K562 (cell line): ENCODE measurements at regions not wholly inside any gene's neighbourhood (a gene's known extent, or its start where the extent isn't known, plus 50 kb on each side); places are given as distances from the start of the nearest gene placed in this dataset.

Source experiments
- TAF1 ChIP-seq: IDR thresholded peaks from 2 replicates; pipeline ENCODE4 v1.6.1; 2011; ENCODE audit warnings: mild to moderate bottlenecking, low read length, moderate library complexity; ENCODE audit not compliant: insufficient read depth, control insufficient read depth, severe bottlenecking; ENCODE audit errors: extremely low read depth
- ZFP36 ChIP-seq: fragments of 150-350 bp; IDR thresholded peaks from 2 replicates; pipeline ENCODE4 v1.6.1; 2018; ENCODE audit warnings: low read length, low read depth; ENCODE audit not compliant: partially characterized antibody
- TF ChIP-seq, protein P1 (sequence below): fragments of 450-650 bp; conservative IDR thresholded peaks from 2 replicates; pipeline ENCODE4 v1.6.1; 2016; ENCODE audit warnings: missing genetic modification characterization, low read depth, mild to moderate bottlenecking, missing compliant biosample characterization, moderate library complexity

DNA sequence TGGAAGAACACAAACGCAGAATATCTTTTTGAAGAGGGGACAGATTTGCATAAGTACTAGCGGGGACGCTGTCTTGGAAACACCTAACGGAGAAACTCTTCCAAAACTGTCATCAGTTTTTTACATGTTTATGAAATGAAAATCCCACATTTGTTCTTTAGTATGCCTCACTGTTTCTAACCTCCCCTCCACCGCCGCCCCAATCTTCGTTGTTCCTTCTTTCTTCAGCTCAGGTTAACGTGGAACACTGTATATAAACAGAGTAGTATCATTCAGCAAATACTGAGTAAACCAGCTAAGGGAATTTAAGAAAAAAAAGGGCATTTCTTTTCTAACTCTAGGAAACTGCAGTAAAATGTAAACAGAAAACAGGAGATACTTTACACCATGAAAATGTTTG, 2345.6 kb downstream of the PCDH7 start:
- TF ChIP-seq ZFP36, result no peak
- no peak for TF ChIP-seq TAF1
- TF ChIP-seq, protein P1, sequence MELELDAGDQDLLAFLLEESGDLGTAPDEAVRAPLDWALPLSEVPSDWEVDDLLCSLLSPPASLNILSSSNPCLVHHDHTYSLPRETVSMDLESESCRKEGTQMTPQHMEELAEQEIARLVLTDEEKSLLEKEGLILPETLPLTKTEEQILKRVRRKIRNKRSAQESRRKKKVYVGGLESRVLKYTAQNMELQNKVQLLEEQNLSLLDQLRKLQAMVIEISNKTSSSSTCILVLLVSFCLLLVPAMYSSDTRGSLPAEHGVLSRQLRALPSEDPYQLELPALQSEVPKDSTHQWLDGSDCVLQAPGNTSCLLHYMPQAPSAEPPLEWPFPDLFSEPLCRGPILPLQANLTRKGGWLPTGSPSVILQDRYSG (tag), result no peak
